ENCODE measurements at regions not wholly inside any gene's neighbourhood (a gene's known extent, or its start where the extent isn't known, plus 50 kb on each side); places are given as distances from the start of the nearest gene placed in this dataset.

DNA sequence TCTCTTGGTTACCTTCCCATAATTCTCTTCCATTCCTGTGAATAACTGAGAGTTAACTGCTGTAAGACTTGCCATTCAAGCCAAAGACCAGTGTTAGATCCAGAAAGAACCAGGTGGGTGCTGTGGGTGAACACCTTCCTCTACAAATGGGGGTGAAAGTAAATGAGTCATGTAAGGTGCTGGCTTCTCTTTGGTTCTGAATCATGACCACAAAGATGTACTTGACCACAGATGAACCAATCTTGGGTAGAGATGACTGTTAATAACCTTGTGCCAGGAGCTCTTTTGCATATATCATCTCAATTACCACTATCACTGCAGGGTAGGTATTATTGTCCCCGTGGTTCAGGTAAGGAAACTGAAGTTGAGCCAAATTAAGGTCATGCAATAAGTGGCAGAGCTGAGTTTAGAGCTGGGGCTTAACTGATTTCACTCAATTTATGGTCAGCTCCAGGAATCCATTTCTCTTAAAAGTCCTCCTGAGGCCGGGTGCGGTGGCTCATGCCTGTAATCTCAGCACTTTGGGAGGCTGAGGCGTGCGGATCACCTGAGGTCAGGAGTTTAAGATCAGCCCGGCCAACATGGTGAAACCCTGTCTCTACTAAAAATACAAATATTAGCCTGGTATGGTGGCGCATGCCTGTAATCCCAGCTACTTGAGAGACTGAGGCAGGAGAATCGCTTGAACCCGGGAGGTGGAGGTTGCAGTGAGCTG lies 244.9 kb upstream of the CXCR4 start:
- H3K27ac Mint-ChIP-seq, result peak overlapping the region; percentile 58
- H3K9me3 Mint-ChIP-seq, result peaks cover 4% of the 10 kb centered on the region
- no peak overlapping the region for H3K4me3 Mint-ChIP-seq
- peak; percentile 93 for ATAC-seq
- H3K36me3 Mint-ChIP-seq, result peaks cover 5% of the 10 kb centered on the region
- no peaks in the 10 kb centered on the region for H3K27me3 Mint-ChIP-seq
- peaks cover 49% of the 10 kb centered on the region for H3K4me1 Mint-ChIP-seq

DNA sequence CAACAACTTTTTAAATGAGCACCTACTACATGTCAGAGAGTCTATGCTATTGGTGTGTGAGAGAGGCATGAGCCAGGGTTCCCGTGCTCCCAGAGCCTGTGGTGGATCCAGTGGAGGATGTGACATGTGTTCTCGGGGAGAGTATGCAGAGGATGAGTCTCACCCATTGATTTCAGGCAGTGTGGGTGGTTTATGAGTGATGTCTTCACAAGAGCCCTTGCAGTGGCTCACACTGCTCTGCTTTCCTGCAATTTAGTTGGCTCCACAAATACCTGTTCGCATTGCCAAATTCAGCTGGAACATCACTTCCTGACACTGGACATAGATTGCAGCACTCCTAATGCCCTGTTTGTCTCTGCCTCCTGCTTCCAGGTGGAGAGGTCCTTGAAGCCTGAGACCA lies 243.6 kb upstream of the CXCR4 start:
- Mint-ChIP-seq H3K27me3 (no peaks in the 10 kb centered on the region), H3K9me3 (no peaks in the 10 kb centered on the region), H3K4me3 (no peak overlapping the region), H3K27ac (peak overlapping the region; percentile 21), H3K4me1 (peaks cover 43% of the 10 kb centered on the region), H3K36me3 (no peaks in the 10 kb centered on the region)
- no peak for ATAC-seq

DNA sequence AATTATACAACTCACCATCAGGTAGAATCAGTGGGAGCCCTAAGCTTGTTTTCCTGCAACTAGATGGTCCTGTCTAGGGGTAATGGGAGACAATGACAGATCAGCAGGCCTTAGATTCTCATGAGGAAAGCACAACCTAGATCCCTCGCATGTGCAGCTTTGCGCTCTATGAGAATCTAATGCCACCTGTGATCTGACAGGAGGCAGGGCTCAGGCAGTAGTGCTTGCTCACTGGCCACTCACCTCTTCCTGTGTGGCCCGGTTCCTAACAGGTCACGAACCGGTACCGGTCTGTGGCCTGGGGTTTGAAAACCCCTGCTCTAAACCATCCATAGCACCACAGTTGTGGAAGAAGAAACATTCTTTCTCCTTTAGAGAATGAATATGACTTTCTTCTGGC lies 242.8 kb upstream of the CXCR4 start:
- Mint-ChIP-seq H3K4me3 (no peak overlapping the region), H3K4me1 (peaks cover 47% of the 10 kb centered on the region), H3K9me3 (no peaks in the 10 kb centered on the region), H3K36me3 (no peaks in the 10 kb centered on the region), H3K27ac (peak overlapping the region; percentile 21), H3K27me3 (no peaks in the 10 kb centered on the region)
- no peak for ATAC-seq

DNA sequence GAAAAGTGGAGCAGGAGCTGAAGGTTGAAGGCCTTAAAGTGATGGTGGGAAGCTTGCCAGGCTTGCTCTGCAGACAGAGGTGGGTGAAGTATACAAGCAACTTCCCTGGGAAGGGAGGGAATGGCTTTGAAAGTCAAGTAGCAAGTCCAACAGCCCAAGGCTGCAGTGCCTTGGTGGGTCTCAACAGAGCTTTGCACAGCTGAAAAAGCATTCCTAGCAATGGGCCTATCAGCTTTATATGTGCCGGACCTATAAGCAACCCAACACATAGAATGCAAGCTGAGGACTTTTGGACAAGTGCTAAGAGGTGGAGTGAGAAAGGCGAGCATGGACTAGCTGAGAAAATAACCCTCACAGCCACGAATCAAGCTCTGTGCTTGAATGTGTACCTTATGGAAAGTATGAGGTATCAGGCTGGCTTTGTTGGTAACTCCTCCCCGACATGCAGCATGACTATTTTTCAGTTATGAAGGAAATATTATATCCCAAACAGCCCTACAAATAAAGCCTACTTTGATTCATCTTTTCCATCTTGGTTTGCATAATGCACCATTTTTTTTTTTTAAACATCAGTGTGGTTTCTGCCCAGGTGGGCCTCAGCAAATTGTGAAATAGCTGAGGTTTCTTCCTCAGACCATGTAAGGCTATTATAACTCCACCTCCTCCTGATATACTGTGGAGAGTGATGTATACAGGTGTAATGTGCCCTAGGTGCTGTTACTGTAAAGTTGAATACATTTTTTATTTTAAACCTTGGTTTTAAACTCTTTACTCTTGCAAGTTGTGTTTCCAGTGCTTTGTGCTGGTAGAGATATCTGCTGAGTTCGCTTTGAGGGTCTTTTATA lies 241.4 kb upstream of the CXCR4 start:
- Mint-ChIP-seq H3K36me3 (no peaks in the 10 kb centered on the region), H3K27me3 (no peaks in the 10 kb centered on the region), H3K4me3 (no peak overlapping the region), H3K27ac (no peak overlapping the region), H3K9me3 (no peaks in the 10 kb centered on the region), H3K4me1 (peaks cover 53% of the 10 kb centered on the region)
- ATAC-seq, result no peak

DNA sequence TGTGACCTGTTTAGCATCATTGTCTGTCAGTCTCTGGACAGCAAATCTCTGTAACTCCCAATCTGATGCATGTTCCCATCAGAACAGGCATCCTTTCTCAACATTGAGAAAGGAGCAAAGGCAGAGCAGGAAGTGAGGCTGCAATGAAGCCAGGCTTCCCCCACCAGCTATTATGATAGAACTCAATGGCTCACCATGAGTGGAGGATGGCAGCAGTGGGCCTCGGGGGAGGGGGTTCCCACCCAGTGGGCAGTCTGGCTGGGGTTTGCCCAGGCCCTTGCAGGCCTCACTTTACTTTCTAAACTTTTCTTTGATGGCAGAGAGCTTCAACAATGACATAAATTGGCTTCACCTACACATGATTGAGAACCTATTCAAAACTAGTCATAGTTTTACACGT lies 240.6 kb upstream of the CXCR4 start:
- H3K27me3 Mint-ChIP-seq, result no peaks in the 10 kb centered on the region
- H3K4me3 Mint-ChIP-seq, result no peak overlapping the region
- H3K36me3 Mint-ChIP-seq, result no peaks in the 10 kb centered on the region
- H3K9me3 Mint-ChIP-seq, result no peaks in the 10 kb centered on the region
- no peak overlapping the region for H3K27ac Mint-ChIP-seq
- H3K4me1 Mint-ChIP-seq, result peaks cover 50% of the 10 kb centered on the region
- no peak for ATAC-seq

DNA sequence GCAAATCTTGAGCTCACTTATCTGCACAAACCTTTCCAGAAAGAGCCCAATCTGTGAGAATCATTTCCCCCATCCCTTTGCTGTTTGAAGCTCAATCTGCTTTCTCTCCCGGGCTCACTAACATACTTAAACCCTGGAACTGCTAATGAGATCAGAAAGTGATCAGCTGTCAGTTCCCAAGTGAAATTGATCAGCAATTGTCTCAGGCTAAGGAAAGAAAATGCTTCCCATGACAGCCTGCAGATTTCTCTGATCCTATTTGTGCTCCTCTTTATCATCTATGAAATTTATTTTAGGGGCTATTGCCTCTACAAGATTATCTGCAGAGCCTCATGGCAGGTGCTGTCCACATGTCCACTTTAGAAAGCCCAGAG lies 239.0 kb upstream of the CXCR4 start:
- Mint-ChIP-seq H3K4me3 (no peak overlapping the region), H3K27me3 (no peaks in the 10 kb centered on the region), H3K4me1 (peaks cover 35% of the 10 kb centered on the region), H3K36me3 (no peaks in the 10 kb centered on the region), H3K27ac (peak overlapping the region; percentile 40), H3K9me3 (no peaks in the 10 kb centered on the region)
- ATAC-seq, result no peak

DNA sequence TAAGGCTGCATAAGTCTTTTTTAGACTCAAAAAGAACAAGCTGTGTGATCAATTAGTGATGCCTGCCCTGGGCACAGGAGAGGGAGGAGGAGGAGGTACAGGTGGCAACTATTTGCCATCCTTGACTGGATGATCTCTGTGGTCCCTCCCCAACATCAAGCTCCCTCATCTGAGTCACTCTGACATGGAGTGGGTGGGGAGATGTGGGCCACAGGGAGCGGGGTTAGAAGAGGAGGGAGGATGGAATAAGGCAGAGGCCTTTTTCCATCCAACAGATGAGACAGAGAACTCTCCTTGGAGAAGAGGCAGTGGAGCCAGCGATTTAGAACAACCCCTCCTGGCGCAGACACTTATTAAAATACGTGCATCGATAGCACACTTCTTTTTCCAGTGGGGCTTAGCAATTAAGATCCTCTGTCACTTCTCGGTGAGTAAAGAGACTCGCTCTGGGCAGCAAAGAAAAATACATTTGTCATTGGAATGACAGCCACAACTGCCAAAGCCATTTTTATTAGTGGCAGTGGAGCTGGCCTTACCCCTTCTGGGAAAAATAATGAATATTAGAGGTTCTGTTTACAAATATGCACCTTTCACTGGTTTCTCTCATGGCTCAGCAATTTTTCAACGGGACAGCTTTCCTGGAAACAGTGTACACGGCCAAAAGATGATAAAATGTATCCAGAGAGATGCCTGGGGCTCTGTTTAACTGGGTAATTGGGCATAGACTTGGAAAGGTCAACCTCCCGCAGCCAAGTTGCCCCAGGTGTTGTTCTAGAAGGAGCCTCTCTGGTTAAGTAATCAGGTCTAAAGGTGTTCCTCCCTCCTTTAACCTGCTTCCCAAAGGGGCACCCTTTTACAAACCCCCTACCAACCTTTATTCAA lies 238.4 kb upstream of the CXCR4 start:
- no peak overlapping the region for H3K4me3 Mint-ChIP-seq
- no peaks in the 10 kb centered on the region for H3K27me3 Mint-ChIP-seq
- peaks cover 40% of the 10 kb centered on the region for H3K4me1 Mint-ChIP-seq
- H3K9me3 Mint-ChIP-seq, result no peaks in the 10 kb centered on the region
- ATAC-seq, result no peak
- H3K27ac Mint-ChIP-seq, result peak overlapping the region; percentile 46
- no peaks in the 10 kb centered on the region for H3K36me3 Mint-ChIP-seq

DNA sequence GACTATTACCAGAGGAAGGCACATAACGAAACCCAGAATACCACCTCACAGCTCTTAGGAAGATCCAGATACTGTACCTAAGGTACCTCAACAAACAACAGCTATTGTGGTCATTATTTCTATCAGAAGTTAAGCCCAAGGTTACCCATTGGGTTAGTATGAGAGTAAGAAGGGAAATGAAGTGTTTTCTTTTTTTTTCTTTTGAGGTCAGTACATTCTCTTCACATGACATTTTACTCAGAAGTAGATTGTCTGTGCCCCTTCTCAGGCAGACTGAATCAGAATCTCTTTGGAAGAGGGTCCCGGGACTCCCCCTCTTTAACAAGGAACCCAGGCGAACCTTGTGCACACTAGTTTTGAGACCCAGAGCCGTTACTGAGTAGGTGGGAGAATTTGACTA lies 233.7 kb upstream of the CXCR4 start:
- H3K36me3 Mint-ChIP-seq, result no peaks in the 10 kb centered on the region
- no peak overlapping the region for H3K4me3 Mint-ChIP-seq
- peaks cover 11% of the 10 kb centered on the region for H3K9me3 Mint-ChIP-seq
- H3K27me3 Mint-ChIP-seq, result no peaks in the 10 kb centered on the region
- peak; percentile 53 for ATAC-seq
- H3K27ac Mint-ChIP-seq, result peak overlapping the region; percentile 24
- H3K4me1 Mint-ChIP-seq, result peaks cover 20% of the 10 kb centered on the region

DNA sequence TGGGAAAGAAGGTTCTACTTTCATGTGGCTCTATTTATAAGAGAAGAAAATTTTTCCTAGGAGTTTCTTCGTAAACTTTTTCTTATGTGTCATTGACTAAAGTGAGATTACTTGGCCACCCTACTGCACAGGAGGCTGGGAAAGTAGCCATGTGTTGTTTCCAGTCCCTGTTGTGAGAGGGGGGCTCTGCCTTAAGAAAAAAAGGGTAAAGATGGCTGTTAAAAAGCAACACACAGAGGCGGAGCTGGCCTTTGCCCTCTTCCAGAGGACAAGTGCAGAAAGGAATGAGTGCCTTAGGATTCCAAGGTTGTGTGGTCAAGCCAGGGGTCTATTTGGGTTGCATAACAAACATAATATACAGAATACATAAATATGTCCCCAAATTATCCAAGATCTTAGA lies 230.0 kb upstream of the CXCR4 start:
- ATAC-seq, result no peak
- H3K36me3 Mint-ChIP-seq, result no peaks in the 10 kb centered on the region
- no peaks in the 10 kb centered on the region for H3K27me3 Mint-ChIP-seq
- peaks cover 10% of the 10 kb centered on the region for H3K4me1 Mint-ChIP-seq
- H3K4me3 Mint-ChIP-seq, result no peak overlapping the region
- H3K27ac Mint-ChIP-seq, result no peak overlapping the region
- peaks cover 11% of the 10 kb centered on the region for H3K9me3 Mint-ChIP-seq

DNA sequence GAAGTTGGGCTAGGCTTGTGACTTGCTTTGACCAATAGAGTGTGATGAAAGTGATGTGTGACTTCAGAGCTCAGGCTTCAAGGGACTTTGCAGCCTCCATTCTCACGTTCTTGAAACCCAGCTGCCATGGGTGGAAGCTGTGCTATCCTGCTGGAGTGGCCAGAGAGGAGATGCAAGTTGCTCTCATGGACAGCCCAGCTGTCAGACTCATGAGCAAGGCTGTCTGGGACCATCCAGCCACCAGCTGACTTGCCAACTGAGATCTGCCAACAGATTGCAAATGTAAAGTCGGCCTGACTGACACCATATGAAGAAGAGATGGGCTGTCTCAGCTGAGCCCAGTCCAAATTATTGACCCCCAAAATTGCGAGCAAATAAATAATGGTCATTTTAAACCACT lies 226.4 kb upstream of the CXCR4 start:
- no peaks in the 10 kb centered on the region for H3K9me3 Mint-ChIP-seq
- H3K4me1 Mint-ChIP-seq, result no peaks in the 10 kb centered on the region
- ATAC-seq, result no peak
- no peak overlapping the region for H3K4me3 Mint-ChIP-seq
- H3K27ac Mint-ChIP-seq, result peak overlapping the region; percentile 43
- no peaks in the 10 kb centered on the region for H3K36me3 Mint-ChIP-seq
- H3K27me3 Mint-ChIP-seq, result no peaks in the 10 kb centered on the region

DNA sequence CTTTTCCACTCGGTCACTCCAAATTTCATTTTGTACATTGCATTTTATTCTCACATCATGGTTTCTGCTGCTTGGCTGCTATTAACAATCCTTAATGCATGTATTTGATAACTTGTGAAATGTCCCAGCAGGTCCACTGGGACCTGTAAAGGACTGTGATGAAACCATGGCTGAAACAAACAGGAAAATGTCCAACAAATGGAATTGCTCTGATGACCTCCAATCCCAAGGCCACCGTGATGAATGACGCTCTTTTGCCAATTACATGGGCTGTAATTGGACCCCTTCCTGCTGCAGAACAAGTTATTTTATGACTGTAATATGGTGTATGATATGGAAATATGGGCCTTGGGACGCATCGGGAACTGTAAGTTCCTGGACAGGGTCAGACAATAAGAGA lies 224.2 kb upstream of the CXCR4 start:
- Mint-ChIP-seq H3K27ac (no peak overlapping the region), H3K4me1 (no peaks in the 10 kb centered on the region), H3K9me3 (peaks cover 5% of the 10 kb centered on the region), H3K27me3 (no peaks in the 10 kb centered on the region), H3K4me3 (no peak overlapping the region), H3K36me3 (peaks cover 6% of the 10 kb centered on the region)
- ATAC-seq, result no peak

DNA sequence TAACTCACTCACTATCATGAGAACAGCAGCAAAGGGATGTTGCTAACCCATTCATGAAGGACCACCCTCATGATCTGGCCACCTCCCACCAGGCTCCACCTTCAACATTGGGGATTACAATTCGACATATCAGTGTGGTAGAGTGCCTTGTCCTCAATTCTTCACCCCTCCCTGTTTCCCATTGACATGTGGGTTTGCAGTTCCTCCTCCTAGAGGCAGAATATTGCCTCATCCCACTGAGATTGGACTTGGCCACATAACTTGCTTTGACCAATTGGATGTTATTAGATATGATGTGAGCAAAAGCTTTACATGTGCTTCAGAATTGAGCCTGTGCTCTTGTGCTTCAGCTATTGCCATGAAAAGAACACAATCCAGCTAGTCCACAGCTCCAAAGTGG lies 217.0 kb upstream of the CXCR4 start:
- H3K27ac Mint-ChIP-seq, result no peak overlapping the region
- peaks cover 11% of the 10 kb centered on the region for H3K36me3 Mint-ChIP-seq
- ATAC-seq, result no peak
- H3K4me3 Mint-ChIP-seq, result no peak overlapping the region
- no peaks in the 10 kb centered on the region for H3K27me3 Mint-ChIP-seq
- H3K9me3 Mint-ChIP-seq, result peaks cover 5% of the 10 kb centered on the region
- H3K4me1 Mint-ChIP-seq, result no peaks in the 10 kb centered on the region

DNA sequence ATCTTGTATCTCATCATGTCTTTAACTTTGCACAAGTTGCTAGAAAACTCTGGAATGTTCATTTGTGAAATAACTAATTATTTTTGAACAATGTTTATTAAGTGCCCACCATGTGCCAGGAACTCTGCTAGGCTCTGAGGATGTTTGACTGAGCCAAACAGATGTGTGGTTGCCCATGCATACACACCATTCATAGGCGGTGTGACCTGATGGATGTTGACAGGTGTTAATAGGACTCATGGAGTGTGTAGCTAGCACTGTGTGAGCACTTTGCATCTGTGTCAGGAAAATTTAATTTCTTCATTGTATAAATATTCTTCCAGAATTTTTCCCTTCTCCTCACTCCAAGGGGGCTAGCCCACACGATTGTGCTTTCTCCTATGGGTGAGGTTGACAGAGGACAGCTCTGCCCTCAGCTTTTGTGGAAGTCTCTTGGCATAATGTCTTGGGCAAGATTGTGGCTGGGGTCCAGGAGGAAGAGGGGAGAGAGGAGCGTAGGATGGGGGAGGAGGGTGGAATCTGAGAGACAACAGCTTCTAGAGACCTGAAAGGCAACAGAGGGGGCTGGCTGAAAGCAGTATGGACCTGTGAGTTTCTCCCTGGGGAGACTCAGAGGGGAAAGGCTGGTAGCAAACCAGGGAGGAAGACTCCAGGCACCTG lies 214.6 kb upstream of the CXCR4 start:
- no peak for ATAC-seq
- Mint-ChIP-seq H3K36me3 (peaks cover 4% of the 10 kb centered on the region), H3K27me3 (no peaks in the 10 kb centered on the region), H3K4me1 (peaks cover 12% of the 10 kb centered on the region), H3K27ac (no peak overlapping the region), H3K9me3 (no peaks in the 10 kb centered on the region), H3K4me3 (no peak overlapping the region)

DNA sequence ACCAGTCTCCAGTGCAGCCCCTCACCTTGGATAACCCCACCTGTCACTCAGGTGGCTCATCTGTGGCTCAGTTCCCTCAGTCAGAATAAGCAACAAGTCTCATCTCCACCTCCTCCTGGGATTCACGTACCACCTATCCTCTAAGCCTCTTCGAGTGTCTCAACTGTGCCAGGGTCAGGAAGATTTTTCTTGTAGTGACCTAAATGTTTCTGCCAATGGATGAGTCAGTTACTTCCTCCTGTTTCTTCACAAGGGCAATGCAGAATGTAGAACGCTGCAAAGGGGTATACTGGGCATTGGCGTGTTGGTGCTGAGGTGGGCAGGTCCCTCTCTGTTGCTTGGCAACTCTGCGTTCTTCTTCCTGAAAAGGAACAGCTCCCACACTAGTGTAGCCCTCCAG lies 213.3 kb upstream of the CXCR4 start:
- ATAC-seq, result no peak
- no peak overlapping the region for H3K4me3 Mint-ChIP-seq
- H3K9me3 Mint-ChIP-seq, result no peaks in the 10 kb centered on the region
- H3K36me3 Mint-ChIP-seq, result peaks cover 4% of the 10 kb centered on the region
- H3K27ac Mint-ChIP-seq, result peak overlapping the region; percentile 12
- H3K4me1 Mint-ChIP-seq, result peaks cover 26% of the 10 kb centered on the region
- H3K27me3 Mint-ChIP-seq, result no peaks in the 10 kb centered on the region

DNA sequence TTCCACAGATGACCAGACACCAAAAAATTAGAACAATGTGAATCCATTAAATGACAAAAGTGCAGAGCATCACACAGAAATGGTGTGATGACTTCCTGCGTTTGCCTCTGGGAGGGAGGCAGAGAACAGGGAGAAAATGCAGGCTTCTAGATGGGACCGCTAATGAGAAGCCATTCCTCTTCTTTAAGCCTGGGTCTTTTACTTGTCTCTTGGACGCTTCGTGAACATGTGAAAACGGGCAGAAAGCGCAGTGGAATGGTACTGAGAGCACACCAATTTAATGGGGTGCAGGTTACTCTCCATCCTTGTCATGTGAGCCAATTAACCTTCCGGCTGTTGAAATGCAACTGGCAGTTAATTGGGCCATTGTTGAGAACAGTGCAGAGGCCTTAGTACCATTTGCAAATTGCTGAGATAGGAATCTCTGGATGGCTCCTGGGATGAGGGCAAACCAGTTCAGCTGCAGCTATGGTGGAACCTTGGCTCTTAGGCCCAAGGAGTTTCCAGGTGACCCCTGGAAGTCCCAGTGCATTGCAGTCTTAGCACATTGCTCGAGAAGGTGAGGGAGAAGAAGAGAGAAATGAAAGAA lies 210.4 kb upstream of the CXCR4 start:
- Mint-ChIP-seq H3K36me3 (peaks cover 4% of the 10 kb centered on the region), H3K27me3 (no peaks in the 10 kb centered on the region), H3K9me3 (no peaks in the 10 kb centered on the region), H3K4me1 (peaks cover 55% of the 10 kb centered on the region), H3K4me3 (no peak overlapping the region), H3K27ac (peak overlapping the region; percentile 95)
- no peak for ATAC-seq

Measured in stimulated activated memory B cell treated with anti-CD40 and anti-IgM and Interleukin-4, amounts not matched to agents 10 μg/mL and 1 μg/mL and 100 μg/mL, for 72 hours (primary cell).